WTC11 (cell line): ENCODE measurements at regions not wholly inside any gene's neighbourhood (a gene's known extent, or its start where the extent isn't known, plus 50 kb on each side); places are given as distances from the start of the nearest gene placed in this dataset.

Experiments
- ATAC-seq: fragments of 200-7000 bp; cut with Tn5 transposase; 2 replicates; pipeline ENCODE4 v1.10.0; 2021; ENCODE audit warnings: mild to moderate bottlenecking, moderate library complexity
- CTCF ChIA-PET: fragments of 300-600 bp; sonication (Branson Sonifier 250); formaldehyde crosslinking; loops from one replicate; lab custom pipeline; 2021; ENCODE audit warnings: antibody characterized with exemption; lab: Charles Lee
- POLR2A ChIA-PET: fragments of 350-600 bp; sonication (Branson Sonifier 250); formaldehyde crosslinking; loops from one replicate; lab custom pipeline; 2021; ENCODE audit warnings: antibody characterized with exemption; lab: Charles Lee
- DNase-seq: peaks from one replicate; pipeline ENCODE4 v3.0.0; 2021; ENCODE audit warnings: low spot score
- H3K27ac Mint-ChIP-seq: 2 replicates; pipeline ENCODE4 v1.8.0; 2021; ENCODE audit warnings: mixed read lengths
- H3K27me3 Mint-ChIP-seq: 2 replicates; pipeline ENCODE4 v1.8.0; 2021; ENCODE audit warnings: low read depth, mild to moderate bottlenecking, moderate library complexity, mixed read lengths
- H3K36me3 Mint-ChIP-seq: 2 replicates; pipeline ENCODE4 v1.8.0; 2021; ENCODE audit warnings: mixed read lengths
- H3K4me1 Mint-ChIP-seq: 2 replicates; pipeline ENCODE4 v1.8.0; 2022; ENCODE audit warnings: mixed read lengths
- H3K4me3 Mint-ChIP-seq: 2 replicates; pipeline ENCODE4 v1.8.0; 2021; ENCODE audit warnings: mild to moderate bottlenecking, moderate library complexity, mixed read lengths
- H3K9me3 Mint-ChIP-seq: 2 replicates; pipeline ENCODE4 v1.8.0; 2021; ENCODE audit warnings: mixed read lengths
- EMX1 ChIP-seq: fragments of 250-450 bp; sonication (Bioruptor Pico); IDR thresholded peaks from 2 replicates; pipeline ENCODE4 v1.8.0; 2021; ENCODE audit warnings: mild to moderate bottlenecking
- ESRRA ChIP-seq: sonication (generic); formaldehyde crosslinking; IDR thresholded peaks from 2 replicates; pipeline ENCODE4 v1.8.1; 2022; ENCODE audit warnings: mild to moderate bottlenecking, missing genetic modification reagents, borderline replicate concordance
- ETV6 ChIP-seq: sonication (generic); formaldehyde crosslinking; IDR thresholded peaks from 2 replicates; pipeline ENCODE4 v1.8.1; 2022; ENCODE audit warnings: mild to moderate bottlenecking, missing genetic modification reagents
- GRHL2 ChIP-seq: fragments of 250-450 bp; sonication (Bioruptor Pico); IDR thresholded peaks from 2 replicates; pipeline ENCODE4 v1.8.0; 2022; ENCODE audit warnings: mild to moderate bottlenecking, moderate library complexity; ENCODE audit not compliant: insufficient replicate concordance, severe bottlenecking
- HMGA2 ChIP-seq: fragments of 250-450 bp; sonication (Bioruptor Pico); IDR thresholded peaks from 2 replicates; pipeline ENCODE4 v1.4.0; 2021; ENCODE audit warnings: mild to moderate bottlenecking, moderate library complexity
- MXD4 ChIP-seq: fragments of 250-450 bp; sonication (Bioruptor Pico); IDR thresholded peaks from 2 replicates; pipeline ENCODE4 v1.8.0; 2021; ENCODE audit warnings: mild to moderate bottlenecking, moderate library complexity, borderline replicate concordance
- NR3C1 ChIP-seq: sonication (generic); formaldehyde crosslinking; conservative IDR thresholded peaks from 2 replicates; pipeline ENCODE4 v1.8.1; 2023; ENCODE audit warnings: low read depth, mild to moderate bottlenecking, missing genetic modification reagents
- RELA ChIP-seq: sonication (generic); formaldehyde crosslinking; IDR thresholded peaks from 2 replicates; pipeline ENCODE4 v1.8.1; 2022; ENCODE audit warnings: missing genetic modification reagents, mild to moderate bottlenecking, borderline replicate concordance
- SMAD4 ChIP-seq: sonication (generic); formaldehyde crosslinking; IDR thresholded peaks from 2 replicates; pipeline ENCODE4 v1.8.0; 2022; ENCODE audit warnings: mild to moderate bottlenecking, missing genetic modification reagents
- ZBTB21 ChIP-seq: sonication (generic); formaldehyde crosslinking; IDR thresholded peaks from 2 replicates; pipeline ENCODE4 v1.8.1; 2023; ENCODE audit warnings: mild to moderate bottlenecking, missing genetic modification reagents, borderline replicate concordance
- TF ChIP-seq, protein P1 (sequence below): sonication (generic); formaldehyde crosslinking; IDR thresholded peaks from 2 replicates; pipeline ENCODE4 v1.8.1; 2023; ENCODE audit warnings: mild to moderate bottlenecking, moderate library complexity, missing genetic modification reagents
- TF ChIP-seq, protein P2 (sequence below): sonication (generic); formaldehyde crosslinking; IDR thresholded peaks from 2 replicates; pipeline ENCODE4 v1.8.0; 2023; ENCODE audit warnings: missing genetic modification reagents, mild to moderate bottlenecking, borderline replicate concordance
- TF ChIP-seq, protein P3 (sequence below): fragments of 250-450 bp; sonication (Bioruptor Pico); IDR thresholded peaks from 2 replicates; pipeline ENCODE4 v1.9.0; 2021; ENCODE audit warnings: mild to moderate bottlenecking, borderline replicate concordance
- TF ChIP-seq, protein P4 (sequence below): sonication (generic); formaldehyde crosslinking; IDR thresholded peaks from 2 replicates; pipeline ENCODE4 v1.8.1; 2023; ENCODE audit warnings: mild to moderate bottlenecking, missing genetic modification reagents
- TF ChIP-seq, protein P5 (sequence below): fragments of 250-450 bp; sonication (Bioruptor Pico); IDR thresholded peaks from 2 replicates; pipeline ENCODE4 v1.9.0; 2021; ENCODE audit warnings: moderate library complexity, mild to moderate bottlenecking, inconsistent platforms, borderline replicate concordance
- TF ChIP-seq, protein P6 (sequence below): sonication (generic); formaldehyde crosslinking; conservative IDR thresholded peaks from 2 replicates; pipeline ENCODE4 v1.8.1; 2022; ENCODE audit warnings: mild to moderate bottlenecking, missing genetic modification reagents

DNA sequence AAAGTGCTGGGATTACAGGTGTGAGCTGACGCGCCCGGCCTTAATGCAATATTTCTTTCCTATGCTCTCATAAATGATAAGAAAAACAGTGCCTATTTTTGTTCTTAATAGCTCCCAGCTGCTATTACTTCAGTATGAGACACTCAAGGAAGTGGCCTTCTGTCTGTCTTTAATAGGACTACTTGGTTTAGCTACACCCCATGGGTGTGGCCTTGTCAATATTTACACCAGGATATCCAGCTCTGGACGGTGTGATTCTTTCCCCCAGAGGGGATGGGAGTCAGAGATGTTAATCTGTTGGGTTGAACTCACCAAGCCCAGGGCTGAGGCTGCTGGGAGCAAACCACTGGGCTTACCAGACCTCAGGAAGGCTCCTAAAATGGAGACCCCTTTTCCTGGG, 134.2 kb downstream of the CEP57L1 start:
- Mint-ChIP-seq H3K4me1 (no peaks in the 10 kb centered on the region), H3K4me3 (no peak overlapping the region)
- CTCF ChIA-PET, result no interaction called here

More for the DNA sequence above, 134.2 kb downstream of the CEP57L1 start:
- H3K27me3 Mint-ChIP-seq, result no peaks in the 10 kb centered on the region
- no peak for ATAC-seq
- H3K27ac Mint-ChIP-seq, result no peak overlapping the region
- TF ChIP-seq, protein P1, sequence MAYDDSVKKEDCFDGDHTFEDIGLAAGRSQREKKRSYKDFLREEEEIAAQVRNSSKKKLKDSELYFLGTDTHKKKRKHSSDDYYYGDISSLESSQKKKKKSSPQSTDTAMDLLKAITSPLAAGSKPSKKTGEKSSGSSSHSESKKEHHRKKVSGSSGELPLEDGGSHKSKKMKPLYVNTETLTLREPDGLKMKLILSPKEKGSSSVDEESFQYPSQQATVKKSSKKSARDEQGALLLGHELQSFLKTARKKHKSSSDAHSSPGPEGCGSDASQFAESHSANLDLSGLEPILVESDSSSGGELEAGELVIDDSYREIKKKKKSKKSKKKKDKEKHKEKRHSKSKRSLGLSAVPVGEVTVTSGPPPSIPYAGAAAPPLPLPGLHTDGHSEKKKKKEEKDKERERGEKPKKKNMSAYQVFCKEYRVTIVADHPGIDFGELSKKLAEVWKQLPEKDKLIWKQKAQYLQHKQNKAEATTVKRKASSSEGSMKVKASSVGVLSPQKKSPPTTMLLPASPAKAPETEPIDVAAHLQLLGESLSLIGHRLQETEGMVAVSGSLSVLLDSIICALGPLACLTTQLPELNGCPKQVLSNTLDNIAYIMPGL (CRISPR knock-in tag), result no peak
- no peak for TF ChIP-seq ESRRA (CRISPR knock-in tag)
- TF ChIP-seq GRHL2 (CRISPR knock-in tag), result no peak
- no peak for TF ChIP-seq NR3C1 (CRISPR knock-in tag)
- TF ChIP-seq HMGA2 (CRISPR knock-in tag), result no peak
- TF ChIP-seq EMX1 (CRISPR knock-in tag), result no peak
- TF ChIP-seq MXD4, result no peak
- no peak for TF ChIP-seq SMAD4
- TF ChIP-seq, protein P2, sequence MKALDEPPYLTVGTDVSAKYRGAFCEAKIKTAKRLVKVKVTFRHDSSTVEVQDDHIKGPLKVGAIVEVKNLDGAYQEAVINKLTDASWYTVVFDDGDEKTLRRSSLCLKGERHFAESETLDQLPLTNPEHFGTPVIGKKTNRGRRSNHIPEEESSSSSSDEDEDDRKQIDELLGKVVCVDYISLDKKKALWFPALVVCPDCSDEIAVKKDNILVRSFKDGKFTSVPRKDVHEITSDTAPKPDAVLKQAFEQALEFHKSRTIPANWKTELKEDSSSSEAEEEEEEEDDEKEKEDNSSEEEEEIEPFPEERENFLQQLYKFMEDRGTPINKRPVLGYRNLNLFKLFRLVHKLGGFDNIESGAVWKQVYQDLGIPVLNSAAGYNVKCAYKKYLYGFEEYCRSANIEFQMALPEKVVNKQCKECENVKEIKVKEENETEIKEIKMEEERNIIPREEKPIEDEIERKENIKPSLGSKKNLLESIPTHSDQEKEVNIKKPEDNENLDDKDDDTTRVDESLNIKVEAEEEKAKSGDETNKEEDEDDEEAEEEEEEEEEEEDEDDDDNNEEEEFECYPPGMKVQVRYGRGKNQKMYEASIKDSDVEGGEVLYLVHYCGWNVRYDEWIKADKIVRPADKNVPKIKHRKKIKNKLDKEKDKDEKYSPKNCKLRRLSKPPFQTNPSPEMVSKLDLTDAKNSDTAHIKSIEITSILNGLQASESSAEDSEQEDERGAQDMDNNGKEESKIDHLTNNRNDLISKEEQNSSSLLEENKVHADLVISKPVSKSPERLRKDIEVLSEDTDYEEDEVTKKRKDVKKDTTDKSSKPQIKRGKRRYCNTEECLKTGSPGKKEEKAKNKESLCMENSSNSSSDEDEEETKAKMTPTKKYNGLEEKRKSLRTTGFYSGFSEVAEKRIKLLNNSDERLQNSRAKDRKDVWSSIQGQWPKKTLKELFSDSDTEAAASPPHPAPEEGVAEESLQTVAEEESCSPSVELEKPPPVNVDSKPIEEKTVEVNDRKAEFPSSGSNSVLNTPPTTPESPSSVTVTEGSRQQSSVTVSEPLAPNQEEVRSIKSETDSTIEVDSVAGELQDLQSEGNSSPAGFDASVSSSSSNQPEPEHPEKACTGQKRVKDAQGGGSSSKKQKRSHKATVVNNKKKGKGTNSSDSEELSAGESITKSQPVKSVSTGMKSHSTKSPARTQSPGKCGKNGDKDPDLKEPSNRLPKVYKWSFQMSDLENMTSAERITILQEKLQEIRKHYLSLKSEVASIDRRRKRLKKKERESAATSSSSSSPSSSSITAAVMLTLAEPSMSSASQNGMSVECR, result no peak
- TF ChIP-seq, protein P3, sequence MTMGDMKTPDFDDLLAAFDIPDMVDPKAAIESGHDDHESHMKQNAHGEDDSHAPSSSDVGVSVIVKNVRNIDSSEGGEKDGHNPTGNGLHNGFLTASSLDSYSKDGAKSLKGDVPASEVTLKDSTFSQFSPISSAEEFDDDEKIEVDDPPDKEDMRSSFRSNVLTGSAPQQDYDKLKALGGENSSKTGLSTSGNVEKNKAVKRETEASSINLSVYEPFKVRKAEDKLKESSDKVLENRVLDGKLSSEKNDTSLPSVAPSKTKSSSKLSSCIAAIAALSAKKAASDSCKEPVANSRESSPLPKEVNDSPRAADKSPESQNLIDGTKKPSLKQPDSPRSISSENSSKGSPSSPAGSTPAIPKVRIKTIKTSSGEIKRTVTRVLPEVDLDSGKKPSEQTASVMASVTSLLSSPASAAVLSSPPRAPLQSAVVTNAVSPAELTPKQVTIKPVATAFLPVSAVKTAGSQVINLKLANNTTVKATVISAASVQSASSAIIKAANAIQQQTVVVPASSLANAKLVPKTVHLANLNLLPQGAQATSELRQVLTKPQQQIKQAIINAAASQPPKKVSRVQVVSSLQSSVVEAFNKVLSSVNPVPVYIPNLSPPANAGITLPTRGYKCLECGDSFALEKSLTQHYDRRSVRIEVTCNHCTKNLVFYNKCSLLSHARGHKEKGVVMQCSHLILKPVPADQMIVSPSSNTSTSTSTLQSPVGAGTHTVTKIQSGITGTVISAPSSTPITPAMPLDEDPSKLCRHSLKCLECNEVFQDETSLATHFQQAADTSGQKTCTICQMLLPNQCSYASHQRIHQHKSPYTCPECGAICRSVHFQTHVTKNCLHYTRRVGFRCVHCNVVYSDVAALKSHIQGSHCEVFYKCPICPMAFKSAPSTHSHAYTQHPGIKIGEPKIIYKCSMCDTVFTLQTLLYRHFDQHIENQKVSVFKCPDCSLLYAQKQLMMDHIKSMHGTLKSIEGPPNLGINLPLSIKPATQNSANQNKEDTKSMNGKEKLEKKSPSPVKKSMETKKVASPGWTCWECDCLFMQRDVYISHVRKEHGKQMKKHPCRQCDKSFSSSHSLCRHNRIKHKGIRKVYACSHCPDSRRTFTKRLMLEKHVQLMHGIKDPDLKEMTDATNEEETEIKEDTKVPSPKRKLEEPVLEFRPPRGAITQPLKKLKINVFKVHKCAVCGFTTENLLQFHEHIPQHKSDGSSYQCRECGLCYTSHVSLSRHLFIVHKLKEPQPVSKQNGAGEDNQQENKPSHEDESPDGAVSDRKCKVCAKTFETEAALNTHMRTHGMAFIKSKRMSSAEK (CRISPR knock-in tag), result no peak
- no peak for TF ChIP-seq RELA (CRISPR knock-in tag)
- no peak for TF ChIP-seq ZBTB21 (CRISPR knock-in tag)
- TF ChIP-seq, protein P4, sequence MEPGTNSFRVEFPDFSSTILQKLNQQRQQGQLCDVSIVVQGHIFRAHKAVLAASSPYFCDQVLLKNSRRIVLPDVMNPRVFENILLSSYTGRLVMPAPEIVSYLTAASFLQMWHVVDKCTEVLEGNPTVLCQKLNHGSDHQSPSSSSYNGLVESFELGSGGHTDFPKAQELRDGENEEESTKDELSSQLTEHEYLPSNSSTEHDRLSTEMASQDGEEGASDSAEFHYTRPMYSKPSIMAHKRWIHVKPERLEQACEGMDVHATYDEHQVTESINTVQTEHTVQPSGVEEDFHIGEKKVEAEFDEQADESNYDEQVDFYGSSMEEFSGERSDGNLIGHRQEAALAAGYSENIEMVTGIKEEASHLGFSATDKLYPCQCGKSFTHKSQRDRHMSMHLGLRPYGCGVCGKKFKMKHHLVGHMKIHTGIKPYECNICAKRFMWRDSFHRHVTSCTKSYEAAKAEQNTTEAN (CRISPR knock-in tag), result no peak
- TF ChIP-seq, protein P5, sequence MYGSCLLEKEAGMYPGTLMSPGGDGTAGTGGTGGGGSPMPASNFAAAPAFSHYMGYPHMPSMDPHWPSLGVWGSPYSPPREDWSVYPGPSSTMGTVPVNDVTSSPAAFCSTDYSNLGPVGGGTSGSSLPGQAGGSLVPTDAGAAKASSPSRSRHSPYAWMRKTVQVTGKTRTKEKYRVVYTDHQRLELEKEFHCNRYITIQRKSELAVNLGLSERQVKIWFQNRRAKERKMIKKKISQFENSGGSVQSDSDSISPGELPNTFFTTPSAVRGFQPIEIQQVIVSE (CRISPR knock-in tag), result no peak
- TF ChIP-seq, protein P6, sequence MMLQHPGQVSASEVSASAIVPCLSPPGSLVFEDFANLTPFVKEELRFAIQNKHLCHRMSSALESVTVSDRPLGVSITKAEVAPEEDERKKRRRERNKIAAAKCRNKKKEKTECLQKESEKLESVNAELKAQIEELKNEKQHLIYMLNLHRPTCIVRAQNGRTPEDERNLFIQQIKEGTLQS, result no peak
- TF ChIP-seq ETV6 (CRISPR knock-in tag), result no peak
- POLR2A ChIA-PET, result no interaction called here
- H3K36me3 Mint-ChIP-seq, result no peaks in the 10 kb centered on the region
- H3K9me3 Mint-ChIP-seq, result 0 out of 2 replicates have a peak, but pooled peaks cover 2% of the 10 kb centered on the region
- DNase-seq, result no peak
